HG03571 (cell line): ENCODE measurements at regions not wholly inside any gene's neighbourhood (a gene's known extent, or its start where the extent isn't known, plus 50 kb on each side); places are given as distances from the start of the nearest gene placed in this dataset.

Experiments
- ATAC-seq: cut with Tn5 transposase; IDR thresholded peaks from one replicate; pipeline ENCODE4 v1.9.1; 2021; ENCODE audit not compliant: unreplicated experiment

- no peak for ATAC-seq
Measured at GRCh38 chr11:112835591-112836255, 125.5 kb upstream of the NCAM1 start.

- no peak for ATAC-seq
Measured at GRCh38 chr11:112836256-112836602, 125.0 kb upstream of the NCAM1 start.

DNA sequence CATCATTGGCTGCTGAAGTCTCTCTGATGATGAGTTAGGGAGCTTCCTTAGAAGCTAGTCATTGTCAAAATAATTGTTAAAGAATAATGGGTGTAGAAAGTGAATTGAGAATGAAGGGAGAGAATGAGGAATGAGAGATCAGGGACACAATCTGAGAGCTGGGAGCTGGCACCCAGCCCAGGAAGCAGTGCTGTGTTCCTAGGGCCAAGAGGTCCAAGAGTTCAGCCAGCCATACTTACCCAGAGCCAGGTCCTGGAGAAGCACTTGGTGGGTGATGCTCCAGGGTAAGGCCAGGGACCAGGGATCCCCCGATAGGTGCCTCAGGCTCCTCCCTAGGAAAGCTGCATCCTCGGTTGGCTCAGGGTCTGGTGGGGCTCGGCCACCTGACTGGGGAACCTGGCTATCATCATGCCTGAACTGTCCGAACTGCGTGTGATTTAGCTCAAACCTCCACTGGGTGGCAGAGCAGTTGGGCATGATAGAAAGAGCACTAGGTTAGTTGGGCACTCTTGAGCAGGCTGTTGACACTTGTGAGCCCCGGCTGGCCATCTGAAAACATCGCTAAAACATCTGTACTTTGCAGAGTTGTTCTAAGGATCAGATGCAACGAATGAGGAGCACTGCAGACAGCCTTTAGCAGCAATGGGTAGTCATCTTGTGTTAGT is 123.9 kb upstream of the NCAM1 start:
- ATAC-seq: no peak

DNA sequence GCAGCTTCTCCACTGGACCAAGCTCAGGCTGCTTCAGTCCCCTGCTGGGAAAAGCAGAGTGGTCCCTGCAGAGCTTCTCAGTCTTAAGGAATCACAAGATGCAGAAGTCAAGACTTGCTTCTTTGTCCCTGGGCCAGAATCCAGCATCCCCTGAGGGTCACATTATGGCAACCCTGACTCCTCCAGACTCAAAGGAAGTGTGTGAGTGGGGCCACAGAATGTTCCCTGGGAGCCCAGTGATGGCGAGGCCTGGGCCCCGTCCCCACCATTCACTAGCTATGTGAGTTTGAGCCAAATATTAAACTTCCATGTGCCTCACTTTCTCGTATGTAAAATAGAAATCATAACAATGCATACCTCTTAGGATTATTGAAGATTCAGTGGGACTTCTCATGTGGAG is 122.2 kb upstream of the NCAM1 start:
- no peak for ATAC-seq

DNA sequence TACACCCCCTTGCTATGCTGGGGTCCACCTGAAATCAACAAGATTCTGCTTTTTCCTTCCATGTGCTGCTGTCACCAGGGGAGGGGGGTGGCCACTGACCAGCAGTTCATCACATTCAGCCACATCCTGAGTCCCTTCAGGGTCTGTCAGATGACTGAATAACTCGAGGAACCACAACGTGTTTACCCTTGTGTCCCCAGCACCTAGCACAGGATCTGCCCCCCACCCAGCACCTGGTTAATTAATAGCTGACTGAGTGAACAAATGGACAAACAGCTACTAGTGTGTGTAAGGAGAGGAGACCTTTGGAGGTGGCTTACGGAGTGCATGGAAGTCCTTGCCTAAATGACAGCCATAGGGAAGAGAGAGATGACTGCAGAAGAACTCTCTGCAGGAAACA is 119.5 kb upstream of the NCAM1 start:
- no peak for ATAC-seq

GRCh38 chr11:112842151-112842550 is 119.1 kb upstream of the NCAM1 start:
- no peak for ATAC-seq

GRCh38 chr11:112844517-112844916 is 116.7 kb upstream of the NCAM1 start:
- ATAC-seq: no peak

DNA sequence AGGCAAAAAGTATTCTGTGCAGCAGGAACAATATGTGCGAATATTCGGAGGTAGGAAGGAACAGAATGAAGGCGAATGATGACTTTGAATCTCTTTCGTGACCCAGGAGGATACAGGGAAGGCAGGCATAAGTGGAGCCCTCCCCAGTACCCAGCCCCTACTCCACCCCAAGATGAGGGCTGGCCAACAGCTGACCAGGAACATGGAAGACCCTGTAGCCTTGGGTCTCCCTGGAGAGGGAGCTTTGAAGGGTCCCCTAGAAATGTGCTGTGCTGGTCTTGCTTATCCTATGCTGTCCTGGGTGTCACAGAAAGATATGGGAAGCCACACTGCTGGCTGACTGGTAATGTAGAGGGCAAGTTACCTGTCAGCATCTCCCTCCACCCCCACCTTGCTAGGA is 113.7 kb upstream of the NCAM1 start:
- ATAC-seq: no peak

- no peak for ATAC-seq
Measured at GRCh38 chr11:112852143-112852866, 108.9 kb upstream of the NCAM1 start.

DNA sequence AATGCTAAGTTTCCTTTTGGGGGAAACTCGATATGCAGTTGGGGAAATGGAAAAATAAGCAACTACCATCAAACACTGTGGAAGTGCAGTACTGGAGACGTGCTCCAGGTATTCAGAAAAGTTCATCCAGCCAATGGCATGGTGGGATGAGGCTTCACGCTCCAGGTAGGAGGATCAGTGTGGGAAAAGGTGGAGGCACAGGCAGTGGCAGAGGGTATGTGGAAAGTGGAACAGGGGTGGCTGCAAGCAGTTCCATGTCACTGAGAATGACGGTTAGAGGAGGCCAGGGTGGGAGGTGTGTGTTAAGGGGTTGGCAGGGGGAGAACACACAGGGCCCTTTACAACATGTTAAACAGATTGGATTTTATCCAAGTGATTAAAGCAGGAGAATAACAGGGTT is 105.1 kb upstream of the NCAM1 start:
- no peak for ATAC-seq

DNA sequence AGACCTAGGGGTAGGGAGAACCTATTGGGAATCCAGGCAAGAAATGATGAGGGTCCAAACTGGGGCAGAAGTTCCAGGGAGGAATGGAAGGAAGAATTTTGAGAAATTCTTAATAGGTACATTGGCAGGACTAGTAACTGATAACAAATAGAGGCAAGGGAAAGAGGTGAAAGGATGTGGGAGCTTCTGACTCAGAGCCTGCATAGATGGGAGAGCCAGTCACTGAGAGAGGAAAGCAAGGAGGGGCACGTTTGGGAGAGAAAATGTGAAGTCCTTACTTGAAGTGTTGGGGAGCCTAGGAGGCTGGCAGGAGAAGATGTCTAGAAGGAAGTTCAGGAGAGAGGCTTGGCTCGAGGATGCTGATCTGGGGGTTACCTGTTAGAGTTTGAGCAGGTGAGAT is 104.6 kb upstream of the NCAM1 start:
- no peak for ATAC-seq

GRCh38 chr11:112858289-112859023 is 102.8 kb upstream of the NCAM1 start:
- no peak for ATAC-seq

- no peak for ATAC-seq
Measured at GRCh38 chr11:112859787-112860186, 101.4 kb upstream of the NCAM1 start.

- ATAC-seq: no peak
Measured at GRCh38 chr11:112861356-112861755, 99.9 kb upstream of the NCAM1 start.

DNA sequence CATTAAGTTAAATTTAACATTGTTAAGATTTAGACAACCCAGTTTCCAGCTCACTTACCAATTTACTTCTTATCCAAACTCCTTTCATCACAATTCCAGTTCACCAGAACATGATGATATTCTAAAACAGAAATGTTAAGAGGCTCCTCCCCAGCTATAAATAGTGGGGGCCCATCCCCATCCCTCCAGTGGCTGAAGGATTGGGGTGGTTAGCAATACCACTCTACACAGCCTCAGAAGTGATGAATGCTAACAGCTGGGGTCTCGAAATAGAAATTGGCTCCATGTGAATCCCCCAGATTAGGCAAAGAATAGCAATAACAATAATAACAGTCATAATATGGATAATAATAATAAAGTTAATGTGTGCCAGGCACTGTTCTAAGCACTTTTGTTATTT is 97.9 kb upstream of the NCAM1 start:
- ATAC-seq: no peak

- no peak for ATAC-seq
Measured at GRCh38 chr11:112864672-112865071, 96.5 kb upstream of the NCAM1 start.

GRCh38 chr11:112871909-112872500 is 89.2 kb upstream of the NCAM1 start:
- no peak for ATAC-seq

GRCh38 chr11:112874980-112875379 is 86.2 kb upstream of the NCAM1 start:
- ATAC-seq: no peak

DNA sequence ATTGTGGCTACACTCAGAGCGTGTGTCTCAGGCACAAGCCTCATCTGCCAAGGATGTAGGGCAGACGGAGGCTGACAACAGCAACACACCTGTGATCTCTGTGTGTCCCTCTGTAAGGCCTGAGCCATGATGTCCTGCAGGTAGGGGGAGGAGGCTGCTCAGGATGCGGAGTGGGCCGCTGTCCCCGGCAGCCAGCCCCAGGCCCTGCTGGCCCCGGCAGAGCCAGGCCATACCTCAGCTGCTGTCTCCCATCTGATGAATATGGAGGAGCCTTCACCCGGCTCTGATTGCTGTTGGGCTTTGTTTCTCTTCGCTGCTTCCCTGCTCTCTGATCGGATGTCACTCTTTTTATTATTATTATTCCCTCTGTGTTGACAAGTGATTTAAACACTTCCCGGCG is 83.6 kb upstream of the NCAM1 start:
- ATAC-seq: no peak

DNA sequence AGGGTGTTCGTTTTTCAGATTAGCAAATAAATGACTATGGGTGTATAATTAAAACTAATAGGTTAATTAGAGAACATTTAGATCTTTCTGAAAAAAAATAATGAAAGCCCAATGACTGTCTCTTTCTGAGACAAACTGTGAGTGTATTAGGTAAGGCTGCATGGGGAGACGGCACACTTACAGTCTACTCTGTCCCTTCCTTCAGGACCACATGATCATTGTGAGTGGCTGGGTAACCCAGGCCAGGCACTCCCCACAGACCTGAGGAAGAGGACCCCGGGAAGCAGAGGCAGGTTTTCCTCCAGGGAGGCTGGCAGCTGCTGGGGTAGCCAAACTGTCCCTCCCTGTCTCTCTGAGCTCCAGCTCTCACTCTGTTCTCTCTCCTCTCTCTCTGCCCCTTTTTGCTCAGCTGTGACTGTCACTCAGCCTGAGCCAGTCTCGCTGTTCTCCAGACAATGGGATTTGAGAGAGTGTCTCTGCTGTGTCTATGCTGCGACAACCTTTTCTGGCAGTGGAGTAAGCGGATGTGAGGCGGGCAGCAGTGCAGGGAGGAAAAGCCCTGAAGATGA is 83.1 kb upstream of the NCAM1 start:
- no peak for ATAC-seq

- no peak for ATAC-seq
Measured at GRCh38 chr11:112880495-112880894, 80.7 kb upstream of the NCAM1 start.
